ENCODE measurements at regions not wholly inside any gene's neighbourhood (a gene's known extent, or its start where the extent isn't known, plus 50 kb on each side); places are given as distances from the start of the nearest gene placed in this dataset.
"Not testable (repeated sequence)": the region's sequence is repeated elsewhere in the genome, so short reads cannot be mapped to it uniquely, and the experiment has no call there.

DNA sequence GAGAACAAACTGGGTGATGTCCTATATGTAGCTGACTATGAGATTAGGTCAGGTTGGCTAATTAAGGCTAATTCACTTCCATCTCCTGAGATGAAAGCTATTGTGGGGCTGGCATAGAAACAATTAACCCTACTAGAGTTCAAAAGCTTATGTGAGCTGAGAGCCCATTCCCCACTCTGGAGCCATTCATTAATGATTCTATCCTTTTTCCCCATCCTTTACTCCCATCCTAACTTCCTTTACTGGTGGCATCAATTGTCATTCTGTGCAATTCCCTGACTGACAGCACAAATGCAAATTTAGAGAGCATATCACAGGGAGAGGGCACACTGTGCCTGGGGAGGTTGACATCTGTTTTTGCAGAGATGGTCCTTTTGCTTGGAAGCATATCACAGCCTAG is 103.9 kb downstream of the URB2 start:
- no peak for DNase-seq (ENCODE audit: low read depth, low spot score)
- no peaks in the 10 kb centered on the region for H3K27me3 ChIP-seq (ENCODE audit: insufficient read depth, insufficient read length)
- H3K9me3 ChIP-seq (ENCODE audit: insufficient read depth, low read length) = no peaks in the 10 kb centered on the region
- H3K36me3 ChIP-seq (ENCODE audit: insufficient read depth, insufficient read length, low read length) = no peaks in the 10 kb centered on the region
- no peak overlapping the region for H3K4me3 ChIP-seq (ENCODE audit: insufficient read length, low read depth)
- H3K4me1 ChIP-seq (ENCODE audit: insufficient read depth, insufficient read length) = no peaks in the 10 kb centered on the region
- H3K9ac ChIP-seq (ENCODE audit: insufficient read length, low read depth) = no peak overlapping the region
- TF ChIP-seq ZNF274 (IDR thresholded peaks at IDR 0.05; ENCODE audit: low read depth, low read length) = no peak
- TF ChIP-seq YY1 (IDR thresholded peaks at IDR 0.05; ENCODE audit: insufficient read depth, insufficient read length) = no peak
- TF ChIP-seq SUZ12 (IDR thresholded peaks at IDR 0.05; ENCODE audit: extremely low read depth, insufficient read depth, insufficient read length) = no peak

DNA sequence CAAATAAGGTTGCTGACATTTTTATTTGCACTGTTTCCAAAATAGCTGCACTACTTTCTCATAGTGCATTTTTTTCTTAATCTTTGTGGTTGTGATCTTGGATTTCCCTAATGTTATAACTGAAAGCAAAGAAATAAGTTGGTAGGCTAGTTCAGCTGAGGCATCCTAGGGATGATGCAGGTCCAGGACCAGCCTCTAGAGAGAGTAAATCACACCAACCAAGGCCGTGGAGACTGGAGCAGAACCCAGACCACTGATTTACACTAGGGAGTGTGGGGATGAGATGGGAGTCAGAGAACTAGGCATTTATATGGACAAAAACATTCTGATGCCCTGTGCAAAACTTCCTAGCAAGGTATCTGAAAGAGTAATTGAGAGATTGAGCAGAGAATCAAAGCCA is 104.5 kb downstream of the URB2 start:
- TF ChIP-seq SUZ12 (IDR thresholded peaks at IDR 0.05; ENCODE audit: extremely low read depth, insufficient read depth, insufficient read length) = no peak
- no peak overlapping the region for H3K9ac ChIP-seq (ENCODE audit: insufficient read length, low read depth)
- no peaks in the 10 kb centered on the region for H3K4me1 ChIP-seq (ENCODE audit: insufficient read depth, insufficient read length)
- no peak for DNase-seq (ENCODE audit: low read depth, low spot score)
- no peak overlapping the region for H3K4me3 ChIP-seq (ENCODE audit: insufficient read length, low read depth)
- H3K9me3 ChIP-seq (ENCODE audit: insufficient read depth, low read length) = no peaks in the 10 kb centered on the region; the same call in 1 of the 2 replicates
- no peaks in the 10 kb centered on the region for H3K27me3 ChIP-seq (ENCODE audit: insufficient read depth, insufficient read length)
- no peaks in the 10 kb centered on the region for H3K36me3 ChIP-seq (ENCODE audit: insufficient read depth, insufficient read length, low read length)

DNA sequence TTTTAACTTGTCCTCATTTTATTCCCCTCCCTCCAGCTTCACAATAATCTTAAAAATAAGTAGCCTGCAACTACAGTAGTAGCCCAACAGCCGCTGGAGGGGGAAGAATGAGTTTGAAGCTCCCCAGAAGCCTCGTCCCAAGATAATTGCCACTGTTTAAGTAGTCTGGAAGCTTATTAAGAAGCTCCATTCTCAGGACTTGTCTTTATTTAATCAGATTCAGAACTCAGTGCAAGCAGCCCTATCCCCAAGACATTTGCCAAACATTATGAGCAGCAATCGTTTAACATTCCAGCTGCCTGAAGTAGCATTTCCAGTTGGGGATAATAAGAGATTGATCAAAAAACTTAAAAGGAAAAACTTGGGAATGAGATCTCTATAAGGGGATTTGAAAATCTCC is 106.0 kb downstream of the URB2 start:
- no peak for DNase-seq (ENCODE audit: low read depth, low spot score)

DNA sequence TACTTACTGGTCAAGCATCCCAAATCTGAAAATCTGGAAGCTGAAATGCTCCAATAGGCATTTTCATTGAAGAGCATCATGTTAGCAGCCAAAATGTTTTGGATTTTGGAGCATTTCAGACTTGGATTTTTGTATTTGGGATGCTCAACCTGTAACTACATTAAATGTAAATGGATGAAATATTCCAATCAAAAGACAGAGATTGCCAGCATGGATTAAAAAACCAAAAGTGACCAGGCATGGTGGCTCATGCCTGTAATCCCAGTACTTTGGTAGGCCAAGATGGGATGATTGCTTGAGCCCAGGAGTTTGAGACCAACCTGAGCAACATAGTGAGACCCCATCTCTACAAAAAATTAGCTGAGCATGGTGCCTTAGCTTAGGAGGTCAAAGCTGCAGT is 110.3 kb downstream of the URB2 start:
- Histone ChIP-seq H3K4me1 (ENCODE audit: insufficient read depth, insufficient read length) (no peaks in the 10 kb centered on the region), H3K9ac (ENCODE audit: insufficient read length, low read depth) (no peak overlapping the region), H3K36me3 (ENCODE audit: insufficient read depth, insufficient read length, low read length) (no peaks in the 10 kb centered on the region), H3K9me3 (ENCODE audit: insufficient read depth, low read length) (peaks cover 18% of the 10 kb centered on the region), H3K27me3 (ENCODE audit: insufficient read depth, insufficient read length) (no peaks in the 10 kb centered on the region), H3K4me3 (ENCODE audit: insufficient read length, low read depth) (no peak overlapping the region)
- TF ChIP-seq SUZ12 (IDR thresholded peaks at IDR 0.05; ENCODE audit: extremely low read depth, insufficient read depth, insufficient read length) (no peak), ZNF274 (IDR thresholded peaks at IDR 0.05; ENCODE audit: low read depth, low read length) (no peak), YY1 (IDR thresholded peaks at IDR 0.05; ENCODE audit: insufficient read depth, insufficient read length) (no peak)
- no peak for DNase-seq (ENCODE audit: low read depth, low spot score)

More for the DNA sequence above, 106.0 kb downstream of the URB2 start:
- Histone ChIP-seq H3K4me3 (ENCODE audit: insufficient read length, low read depth) (no peak overlapping the region), H3K36me3 (ENCODE audit: insufficient read depth, insufficient read length, low read length) (no peaks in the 10 kb centered on the region), H3K4me1 (ENCODE audit: insufficient read depth, insufficient read length) (no peaks in the 10 kb centered on the region), H3K9me3 (ENCODE audit: insufficient read depth, low read length) (peaks cover 14% of the 10 kb centered on the region), H3K27me3 (ENCODE audit: insufficient read depth, insufficient read length) (no peaks in the 10 kb centered on the region), H3K9ac (ENCODE audit: insufficient read length, low read depth) (no peak overlapping the region)
- TF ChIP-seq ZNF274 (IDR thresholded peaks at IDR 0.05; ENCODE audit: low read depth, low read length) (no peak), SUZ12 (IDR thresholded peaks at IDR 0.05; ENCODE audit: extremely low read depth, insufficient read depth, insufficient read length) (no peak), YY1 (IDR thresholded peaks at IDR 0.05; ENCODE audit: insufficient read depth, insufficient read length) (no peak)

DNA sequence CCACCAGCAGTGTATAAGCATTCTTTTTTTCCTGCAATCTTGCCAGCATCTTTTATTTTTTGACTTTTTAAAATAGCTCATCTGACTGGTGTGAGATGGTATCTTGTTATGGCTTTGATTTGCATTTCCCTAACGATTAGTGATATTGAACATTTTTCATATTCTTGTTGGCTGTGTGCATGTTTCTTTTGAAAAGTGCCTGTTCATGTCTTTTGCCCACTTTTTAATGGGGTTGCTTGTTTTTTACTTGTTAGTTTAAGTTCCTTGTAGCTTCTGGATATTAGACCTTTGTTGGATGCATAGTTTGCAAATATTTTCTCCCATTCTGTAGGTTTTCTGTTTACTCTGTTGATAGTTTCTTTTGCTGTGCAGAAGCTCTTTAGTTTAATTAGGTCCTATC is 116.6 kb downstream of the URB2 start:
- not testable (repeated sequence) for H3K27me3 ChIP-seq (ENCODE audit: insufficient read depth, insufficient read length); DNase-seq (ENCODE audit: low read depth, low spot score); H3K4me3 ChIP-seq (ENCODE audit: insufficient read length, low read depth); H3K36me3 ChIP-seq (ENCODE audit: insufficient read depth, insufficient read length, low read length); H3K4me1 ChIP-seq (ENCODE audit: insufficient read depth, insufficient read length); H3K9ac ChIP-seq (ENCODE audit: insufficient read length, low read depth)
- peaks cover 12% of the 10 kb centered on the region for H3K9me3 ChIP-seq (ENCODE audit: insufficient read depth, low read length)

DNA sequence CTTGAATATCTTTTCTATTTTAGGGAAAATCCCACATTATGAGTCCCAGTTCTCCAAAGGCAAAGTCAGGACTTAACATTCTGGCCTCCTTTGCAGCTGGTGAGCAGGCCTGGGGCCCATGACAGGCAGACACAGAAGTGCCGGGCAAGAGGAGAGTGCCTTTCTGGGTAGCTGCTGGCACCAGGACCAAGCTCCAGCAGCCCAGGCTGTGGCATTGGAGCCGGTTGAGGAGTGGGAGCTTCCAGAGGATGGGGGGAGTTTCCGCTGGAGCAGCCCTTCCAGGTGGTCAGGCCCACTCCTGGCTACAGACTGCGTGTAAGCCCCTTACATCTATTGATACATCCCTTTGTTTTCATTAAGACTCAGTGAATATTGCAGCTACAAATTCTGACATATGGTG is 123.9 kb downstream of the URB2 start:
- TF ChIP-seq SUZ12 (IDR thresholded peaks at IDR 0.05; ENCODE audit: extremely low read depth, insufficient read depth, insufficient read length) = no peak
- TF ChIP-seq YY1 (IDR thresholded peaks at IDR 0.05; ENCODE audit: insufficient read depth, insufficient read length) = no peak
- TF ChIP-seq ZNF274 (IDR thresholded peaks at IDR 0.05; ENCODE audit: low read depth, low read length) = no peak
- H3K4me1 ChIP-seq (ENCODE audit: insufficient read depth, insufficient read length) = no peaks in the 10 kb centered on the region
- no peaks in the 10 kb centered on the region for H3K27me3 ChIP-seq (ENCODE audit: insufficient read depth, insufficient read length)

DNA sequence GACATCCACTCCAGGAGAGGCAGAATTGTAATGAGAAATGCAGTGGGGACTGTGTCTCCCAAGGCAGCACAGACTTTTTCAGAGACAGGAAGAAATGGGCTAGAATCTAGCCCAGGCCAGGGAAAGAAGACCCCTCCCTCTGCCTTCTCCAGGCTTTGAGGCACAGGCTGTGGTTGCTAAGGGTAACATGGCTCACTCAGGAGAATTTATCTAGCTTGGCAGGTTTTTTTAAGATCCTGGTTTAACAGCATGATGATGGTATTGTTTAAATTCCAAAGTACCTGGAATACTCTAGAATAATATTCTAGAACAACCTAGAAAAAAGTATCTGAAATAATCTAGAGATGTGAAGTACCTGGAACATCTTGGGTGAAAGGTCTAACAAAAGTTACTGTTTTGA is 125.6 kb downstream of the URB2 start:
- no peak overlapping the region for H3K9ac ChIP-seq (ENCODE audit: insufficient read length, low read depth)
- no peaks in the 10 kb centered on the region for H3K4me1 ChIP-seq (ENCODE audit: insufficient read depth, insufficient read length)
- no peak overlapping the region for H3K4me3 ChIP-seq (ENCODE audit: insufficient read length, low read depth)
- H3K9me3 ChIP-seq (ENCODE audit: insufficient read depth, low read length) = no peaks in the 10 kb centered on the region
- DNase-seq (ENCODE audit: low read depth, low spot score) = no peak
- TF ChIP-seq YY1 (IDR thresholded peaks at IDR 0.05; ENCODE audit: insufficient read depth, insufficient read length) (no peak), SUZ12 (IDR thresholded peaks at IDR 0.05; ENCODE audit: extremely low read depth, insufficient read depth, insufficient read length) (no peak), ZNF274 (IDR thresholded peaks at IDR 0.05; ENCODE audit: low read depth, low read length) (no peak)
- H3K27me3 ChIP-seq (ENCODE audit: insufficient read depth, insufficient read length) = no peaks in the 10 kb centered on the region
- no peaks in the 10 kb centered on the region for H3K36me3 ChIP-seq (ENCODE audit: insufficient read depth, insufficient read length, low read length)

More for the DNA sequence above, 123.9 kb downstream of the URB2 start:
- no peak for DNase-seq (ENCODE audit: low read depth, low spot score)
- H3K36me3 ChIP-seq (ENCODE audit: insufficient read depth, insufficient read length, low read length) = no peaks in the 10 kb centered on the region
- no peaks in the 10 kb centered on the region for H3K9me3 ChIP-seq (ENCODE audit: insufficient read depth, low read length)
- H3K9ac ChIP-seq (ENCODE audit: insufficient read length, low read depth) = no peak overlapping the region
- H3K4me3 ChIP-seq (ENCODE audit: insufficient read length, low read depth) = no peak overlapping the region

DNA sequence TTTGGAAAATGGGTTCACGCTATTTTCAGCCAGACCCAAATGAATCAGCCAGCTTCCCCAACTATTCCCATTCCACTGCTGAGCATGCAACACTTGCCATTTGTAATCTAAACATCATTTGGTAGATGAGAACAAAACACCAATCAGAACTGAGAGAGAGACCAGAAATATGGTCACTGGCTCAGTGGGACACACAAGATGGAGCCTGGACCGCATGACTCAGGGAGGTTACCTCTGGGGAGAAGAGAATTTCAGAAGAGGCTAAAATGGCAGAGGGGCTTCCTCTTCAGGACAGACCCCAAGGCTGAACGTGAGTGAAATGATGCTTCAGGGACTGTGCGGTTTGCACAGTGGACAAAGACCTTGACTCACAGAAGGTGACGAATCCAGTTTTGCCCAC is 126.6 kb downstream of the URB2 start:
- no peak overlapping the region for H3K9ac ChIP-seq (ENCODE audit: insufficient read length, low read depth)
- no peaks in the 10 kb centered on the region for H3K9me3 ChIP-seq (ENCODE audit: insufficient read depth, low read length)
- H3K4me3 ChIP-seq (ENCODE audit: insufficient read length, low read depth) = no peak overlapping the region
- TF ChIP-seq SUZ12 (IDR thresholded peaks at IDR 0.05; ENCODE audit: extremely low read depth, insufficient read depth, insufficient read length) (no peak), YY1 (IDR thresholded peaks at IDR 0.05; ENCODE audit: insufficient read depth, insufficient read length) (no peak), ZNF274 (IDR thresholded peaks at IDR 0.05; ENCODE audit: low read depth, low read length) (no peak)
- no peaks in the 10 kb centered on the region for H3K4me1 ChIP-seq (ENCODE audit: insufficient read depth, insufficient read length)
- H3K36me3 ChIP-seq (ENCODE audit: insufficient read depth, insufficient read length, low read length) = no peaks in the 10 kb centered on the region
- no peak for DNase-seq (ENCODE audit: low read depth, low spot score)
- H3K27me3 ChIP-seq (ENCODE audit: insufficient read depth, insufficient read length) = no peaks in the 10 kb centered on the region

Measured in NT2/D1 (cell line).